ENCODE measurements at regions not wholly inside any gene's neighbourhood (a gene's known extent, or its start where the extent isn't known, plus 50 kb on each side); places are given as distances from the start of the nearest gene placed in this dataset.

DNA sequence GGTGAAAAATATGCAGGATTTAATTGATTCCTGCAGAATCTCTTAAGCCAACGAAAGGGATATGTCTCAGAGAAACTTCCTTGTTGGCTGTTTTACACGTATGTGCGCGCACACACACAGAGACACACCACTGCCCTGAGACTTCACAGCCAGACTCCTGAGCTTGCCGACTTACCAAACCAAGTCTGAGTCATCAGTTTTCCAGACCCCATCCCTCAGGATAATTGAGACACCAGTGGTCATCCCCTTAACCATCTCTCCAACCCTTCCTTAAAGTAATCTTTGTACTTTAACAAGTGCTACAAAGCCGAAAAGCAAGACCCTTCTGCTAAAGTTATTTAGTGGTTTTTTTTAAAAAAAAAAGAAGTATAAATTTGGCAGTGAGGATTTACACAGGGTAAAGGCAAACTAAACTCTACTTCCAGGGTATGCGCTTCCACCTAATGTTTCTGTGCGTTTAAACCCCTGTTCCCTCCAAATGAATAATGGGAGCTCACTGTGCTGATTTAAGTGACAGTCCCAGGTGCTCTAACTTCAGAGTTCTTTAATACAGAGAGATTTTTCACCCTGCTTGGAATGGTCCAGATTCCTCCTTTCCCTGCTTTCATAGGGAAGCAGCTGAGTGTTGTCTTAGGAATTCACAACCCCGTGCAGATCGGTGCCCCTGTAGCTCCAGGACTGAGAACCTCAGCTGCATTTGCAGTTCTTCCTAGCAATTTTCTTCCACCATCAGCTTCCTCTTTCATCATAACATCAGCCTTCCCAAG lies 198.5 kb downstream of the INHBA start:
- Histone ChIP-seq H3K18ac (ENCODE audit: insufficient read length, low read depth, low read length) (no peak overlapping the region), H2AFZ (ENCODE audit: low read length) (no peak overlapping the region), H2BK120ac (ENCODE audit: low read depth, low read length, poor library complexity, severe bottlenecking) (no peak overlapping the region)

More for the DNA sequence above, 198.5 kb downstream of the INHBA start:
- Histone ChIP-seq H2AK5ac (ENCODE audit: insufficient read length, low read length) (no peak overlapping the region), H4K8ac (replicated peaks; ENCODE audit: insufficient read length, low read depth, low read length) (no peak overlapping the region), H3K4ac (ENCODE audit: low read depth, low read length) (no peak overlapping the region), H3K14ac (ENCODE audit: insufficient read depth, low read length) (no peak overlapping the region), H4K20me1 (ENCODE audit: control insufficient read depth, insufficient read depth, insufficient read length) (no peaks in the 10 kb centered on the region), H3K4me2 (ENCODE audit: insufficient read depth, insufficient read length, low read length) (no peak overlapping the region), H3K27ac (ENCODE audit: insufficient read length, low read depth, low read length) (no peak overlapping the region), H2BK20ac (ENCODE audit: low read depth, low read length, poor library complexity, severe bottlenecking) (no peak overlapping the region), H3K4me1 (ENCODE audit: insufficient read depth, low read length) (peaks cover 2% of the 10 kb centered on the region; the same call in 1 of the 2 replicates), H4K91ac (ENCODE audit: insufficient read length, low read depth, low read length) (no peak overlapping the region), H3K23ac (ENCODE audit: insufficient read length, low read depth, low read length) (no peak overlapping the region), H3K79me2 (ENCODE audit: insufficient read depth, low read length) (no peaks in the 10 kb centered on the region), H3K23me2 (ENCODE audit: insufficient read length, low read depth, low read length, poor library complexity, severe bottlenecking) (no peaks in the 10 kb centered on the region), H3T11ph (ENCODE audit: low read length) (no peak overlapping the region), H3K79me1 (ENCODE audit: insufficient read depth, low read depth, low read length, poor library complexity, severe bottlenecking) (no peaks in the 10 kb centered on the region), H2BK15ac (ENCODE audit: low read depth, low read length) (no peak overlapping the region), H2BK5ac (ENCODE audit: insufficient read length, low read length) (no peak overlapping the region), H2BK12ac (ENCODE audit: insufficient read length, low read depth, low read length) (no peak overlapping the region), H3K56ac (ENCODE audit: insufficient read length, low read depth, low read length) (no peak overlapping the region), H3K9me3 (ENCODE audit: control insufficient read depth, low read depth, low read length) (no peaks in the 10 kb centered on the region), H3K9ac (ENCODE audit: extremely low read depth, insufficient read length, low read length) (no peak overlapping the region), H3K27me3 (ENCODE audit: insufficient read depth, low read length) (no peaks in the 10 kb centered on the region), H4K5ac (ENCODE audit: insufficient read length, low read depth, low read length) (no peak overlapping the region)
- no peaks in the 10 kb centered on the region for H3K36me3 Mint-ChIP-seq (ENCODE audit: insufficient read depth in 1 of 3, low read depth in 3 of 3)
- peaks cover 5 to 8% of the 10 kb centered on the region in 2 experiments; a peak in 3 of 4 replicates for H3K4me1 Mint-ChIP-seq
- WGBS (ENCODE audit: extremely low coverage, insufficient read length, low lambda C conversion rate): no CpG with 5 or more reads among the region's 10 CpGs
- H3K4me3 Mint-ChIP-seq: no peak overlapping the region
- H3K9me3 Mint-ChIP-seq: no peaks in the 10 kb centered on the region
- no peak overlapping the region for H3K27ac Mint-ChIP-seq
- DNase-seq: no peak
- no peaks in the 10 kb centered on the region for H3K27me3 Mint-ChIP-seq (ENCODE audit: low read depth)
- TF ChIP-seq, protein P1, sequence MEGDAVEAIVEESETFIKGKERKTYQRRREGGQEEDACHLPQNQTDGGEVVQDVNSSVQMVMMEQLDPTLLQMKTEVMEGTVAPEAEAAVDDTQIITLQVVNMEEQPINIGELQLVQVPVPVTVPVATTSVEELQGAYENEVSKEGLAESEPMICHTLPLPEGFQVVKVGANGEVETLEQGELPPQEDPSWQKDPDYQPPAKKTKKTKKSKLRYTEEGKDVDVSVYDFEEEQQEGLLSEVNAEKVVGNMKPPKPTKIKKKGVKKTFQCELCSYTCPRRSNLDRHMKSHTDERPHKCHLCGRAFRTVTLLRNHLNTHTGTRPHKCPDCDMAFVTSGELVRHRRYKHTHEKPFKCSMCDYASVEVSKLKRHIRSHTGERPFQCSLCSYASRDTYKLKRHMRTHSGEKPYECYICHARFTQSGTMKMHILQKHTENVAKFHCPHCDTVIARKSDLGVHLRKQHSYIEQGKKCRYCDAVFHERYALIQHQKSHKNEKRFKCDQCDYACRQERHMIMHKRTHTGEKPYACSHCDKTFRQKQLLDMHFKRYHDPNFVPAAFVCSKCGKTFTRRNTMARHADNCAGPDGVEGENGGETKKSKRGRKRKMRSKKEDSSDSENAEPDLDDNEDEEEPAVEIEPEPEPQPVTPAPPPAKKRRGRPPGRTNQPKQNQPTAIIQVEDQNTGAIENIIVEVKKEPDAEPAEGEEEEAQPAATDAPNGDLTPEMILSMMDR (conservative IDR thresholded peaks at IDR 0.05): no peak

Measured in H9 (cell line).